ENCODE measurements at regions not wholly inside any gene's neighbourhood (a gene's known extent, or its start where the extent isn't known, plus 50 kb on each side); places are given as distances from the start of the nearest gene placed in this dataset.

DNA sequence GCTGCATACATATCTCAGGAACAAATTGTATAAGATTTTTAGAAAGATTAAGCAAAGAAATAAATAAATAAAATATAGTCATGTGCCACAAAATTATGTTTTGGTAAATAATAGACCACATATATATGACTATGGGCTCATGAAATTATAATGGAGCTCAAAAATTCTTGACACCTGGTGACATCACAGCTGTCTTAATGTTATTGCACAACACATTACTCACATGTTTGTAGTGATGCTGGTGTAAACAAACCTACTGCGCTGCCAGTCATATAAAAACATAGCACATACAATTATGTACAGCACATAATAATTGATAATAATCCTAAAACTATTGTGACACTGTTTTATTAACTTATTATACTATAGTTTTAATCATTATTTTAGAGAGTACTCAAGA lies 1159.1 kb downstream of the SI start:
- no peaks in the 10 kb centered on the region for H3K27me3 ChIP-seq (ENCODE audit: insufficient read depth, low read length)
- no peaks in the 10 kb centered on the region for H4K20me1 ChIP-seq (ENCODE audit: insufficient read depth)
- RAD21 ChIA-PET (ENCODE audit: low non-redundant PET in 1 of 2, low total read pairs in 2 of 2, uncharacterized antibody in 2 of 2, unreplicated experiment in 2 of 2) = no interaction called here
- no peaks in the 10 kb centered on the region for H3K36me3 ChIP-seq (ENCODE audit: control insufficient read depth in 1 of 2, insufficient read depth in 2 of 2, low read length in 2 of 2)
- no peak for TF ChIP-seq EGR1 (IDR thresholded peaks at IDR 0.05; ENCODE audit: low read depth)
- no peak overlapping the region for H3K27ac ChIP-seq (ENCODE audit: low read depth, low read length)
- intact Hi-C loops (cut with micrococcal nuclease) = no loop called here
- H2AFZ ChIP-seq (ENCODE audit: low read depth, low read length, poor library complexity, severe bottlenecking) = no peak overlapping the region
- H3K9me2 ChIP-seq (ENCODE audit: insufficient read depth) = no peaks in the 10 kb centered on the region
- H3K4me3 ChIP-seq (replicated peaks in 1 of 2; ENCODE audit: low read depth in 1 of 2, low read length in 2 of 2) = no peak overlapping the region
- H3K79me2 ChIP-seq (ENCODE audit: insufficient read depth, low read length) = no peaks in the 10 kb centered on the region
- H3K9me3 ChIP-seq (ENCODE audit: control insufficient read depth in 1 of 2, insufficient read depth in 1 of 2, low read depth in 1 of 2, low read length in 2 of 2) = no peaks in the 10 kb centered on the region
- H3K9ac ChIP-seq (ENCODE audit: low read length) = no peak overlapping the region
- no TSS peak for BruUV-seq (replicated peaks)
- no peaks in the 10 kb centered on the region for H3K4me1 ChIP-seq (ENCODE audit: control insufficient read depth in 1 of 2, insufficient read depth in 2 of 2, low read length in 2 of 2)
- POLR2A ChIA-PET = no interaction called here
- CTCF ChIA-PET = no interaction called here
- H3K4me2 ChIP-seq (ENCODE audit: low read length) = no peak overlapping the region
- ATAC-seq = no peak
- no peak for DNase-seq (ENCODE audit: low read depth, low spot score)

DNA sequence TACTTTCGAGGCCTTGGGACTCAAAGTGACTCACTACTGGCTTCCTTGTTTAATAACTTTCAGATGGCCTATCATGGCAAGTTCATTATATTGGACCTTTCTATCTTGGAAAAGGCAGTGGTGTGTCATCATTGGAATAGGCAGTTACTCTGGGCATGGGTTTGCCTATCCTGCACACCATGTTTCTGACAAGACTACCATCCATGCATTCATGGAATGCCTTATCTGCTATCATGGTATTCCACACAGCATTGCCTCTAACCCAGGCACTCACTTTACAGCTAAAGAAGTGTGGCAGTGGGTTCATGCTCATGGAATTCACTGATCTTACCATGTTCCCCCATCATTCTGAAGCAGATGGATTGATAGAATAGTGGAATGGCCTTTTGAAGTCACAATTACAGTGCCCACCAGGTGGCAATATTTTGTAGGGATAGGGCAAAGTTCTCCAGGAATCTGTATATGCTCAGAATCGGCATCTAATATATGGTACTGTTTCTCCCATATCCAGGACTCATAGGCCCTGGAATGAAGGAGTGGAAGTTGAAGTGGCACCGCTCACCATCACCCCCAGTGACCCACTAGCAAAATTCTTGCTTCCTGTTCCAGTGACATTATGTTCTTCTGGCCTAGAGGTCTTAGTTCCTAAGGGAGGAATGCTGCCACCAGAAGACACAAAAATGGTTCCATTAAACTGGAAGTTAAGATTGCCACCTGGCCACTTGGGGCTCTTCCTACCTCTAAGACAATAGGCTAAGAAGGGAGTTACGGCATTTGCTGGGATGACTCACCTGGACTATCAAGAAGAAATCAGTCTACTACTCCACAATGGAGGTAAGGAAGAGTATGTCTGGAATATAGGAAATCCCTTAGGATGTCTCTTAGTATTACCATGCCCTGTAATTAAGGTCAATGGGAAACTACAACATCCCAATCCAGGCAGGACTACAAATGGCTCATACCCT lies 1161.4 kb downstream of the SI start:
- no peaks in the 10 kb centered on the region for H3K79me2 ChIP-seq (ENCODE audit: insufficient read depth, low read length)
- ATAC-seq (peak; percentile 78), DNase-seq (ENCODE audit: low read depth, low spot score) (peak; percentile 26)
- H3K27ac ChIP-seq (ENCODE audit: low read depth, low read length) = no peak overlapping the region
- CTCF ChIA-PET = no interaction called here
- no peaks in the 10 kb centered on the region for H3K4me1 ChIP-seq (ENCODE audit: control insufficient read depth in 1 of 2, insufficient read depth in 2 of 2, low read length in 2 of 2)
- H3K4me3 ChIP-seq (replicated peaks in 1 of 2; ENCODE audit: low read depth in 1 of 2, low read length in 2 of 2) = no peak overlapping the region
- no TSS peak for BruUV-seq (replicated peaks)
- intact Hi-C loops (cut with micrococcal nuclease) = loop anchor here (1.0 kb wide), 1 partner anchor 1268 kb away; no protein-coding TSS in a partner anchor
- no peaks in the 10 kb centered on the region for H3K9me2 ChIP-seq (ENCODE audit: insufficient read depth)
- no peak overlapping the region for H2AFZ ChIP-seq (ENCODE audit: low read depth, low read length, poor library complexity, severe bottlenecking)
- H4K20me1 ChIP-seq (ENCODE audit: insufficient read depth) = no peaks in the 10 kb centered on the region
- H3K36me3 ChIP-seq (ENCODE audit: control insufficient read depth in 1 of 2, insufficient read depth in 2 of 2, low read length in 2 of 2) = no peaks in the 10 kb centered on the region
- no peak overlapping the region for H3K4me2 ChIP-seq (ENCODE audit: low read length)
- no peak overlapping the region for H3K9ac ChIP-seq (ENCODE audit: low read length)
- RAD21 ChIA-PET (ENCODE audit: low non-redundant PET in 1 of 2, low total read pairs in 2 of 2, uncharacterized antibody in 2 of 2, unreplicated experiment in 2 of 2) = no interaction called here
- H3K27me3 ChIP-seq (ENCODE audit: insufficient read depth, low read length) = no peaks in the 10 kb centered on the region
- no peaks in the 10 kb centered on the region for H3K9me3 ChIP-seq (ENCODE audit: control insufficient read depth in 1 of 2, insufficient read depth in 1 of 2, low read depth in 1 of 2, low read length in 2 of 2)
- POLR2A ChIA-PET = no interaction called here
- TF ChIP-seq RAD21 (IDR thresholded peaks at IDR 0.05; ENCODE audit: low read depth) = peak; percentile 62
- TF ChIP-seq, protein P1, sequence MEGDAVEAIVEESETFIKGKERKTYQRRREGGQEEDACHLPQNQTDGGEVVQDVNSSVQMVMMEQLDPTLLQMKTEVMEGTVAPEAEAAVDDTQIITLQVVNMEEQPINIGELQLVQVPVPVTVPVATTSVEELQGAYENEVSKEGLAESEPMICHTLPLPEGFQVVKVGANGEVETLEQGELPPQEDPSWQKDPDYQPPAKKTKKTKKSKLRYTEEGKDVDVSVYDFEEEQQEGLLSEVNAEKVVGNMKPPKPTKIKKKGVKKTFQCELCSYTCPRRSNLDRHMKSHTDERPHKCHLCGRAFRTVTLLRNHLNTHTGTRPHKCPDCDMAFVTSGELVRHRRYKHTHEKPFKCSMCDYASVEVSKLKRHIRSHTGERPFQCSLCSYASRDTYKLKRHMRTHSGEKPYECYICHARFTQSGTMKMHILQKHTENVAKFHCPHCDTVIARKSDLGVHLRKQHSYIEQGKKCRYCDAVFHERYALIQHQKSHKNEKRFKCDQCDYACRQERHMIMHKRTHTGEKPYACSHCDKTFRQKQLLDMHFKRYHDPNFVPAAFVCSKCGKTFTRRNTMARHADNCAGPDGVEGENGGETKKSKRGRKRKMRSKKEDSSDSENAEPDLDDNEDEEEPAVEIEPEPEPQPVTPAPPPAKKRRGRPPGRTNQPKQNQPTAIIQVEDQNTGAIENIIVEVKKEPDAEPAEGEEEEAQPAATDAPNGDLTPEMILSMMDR (IDR thresholded peaks at IDR 0.05 in 2 of 3, conservative IDR thresholded peaks at IDR 0.05 in 1 of 3; ENCODE audit: borderline replicate concordance in 1 of 3, insufficient read depth in 1 of 3, low read depth in 2 of 3, low read length in 2 of 3) = peak; percentile 22 to 61 (median 51); a peak in 5 of 6 replicates
- TF ChIP-seq, protein P2, sequence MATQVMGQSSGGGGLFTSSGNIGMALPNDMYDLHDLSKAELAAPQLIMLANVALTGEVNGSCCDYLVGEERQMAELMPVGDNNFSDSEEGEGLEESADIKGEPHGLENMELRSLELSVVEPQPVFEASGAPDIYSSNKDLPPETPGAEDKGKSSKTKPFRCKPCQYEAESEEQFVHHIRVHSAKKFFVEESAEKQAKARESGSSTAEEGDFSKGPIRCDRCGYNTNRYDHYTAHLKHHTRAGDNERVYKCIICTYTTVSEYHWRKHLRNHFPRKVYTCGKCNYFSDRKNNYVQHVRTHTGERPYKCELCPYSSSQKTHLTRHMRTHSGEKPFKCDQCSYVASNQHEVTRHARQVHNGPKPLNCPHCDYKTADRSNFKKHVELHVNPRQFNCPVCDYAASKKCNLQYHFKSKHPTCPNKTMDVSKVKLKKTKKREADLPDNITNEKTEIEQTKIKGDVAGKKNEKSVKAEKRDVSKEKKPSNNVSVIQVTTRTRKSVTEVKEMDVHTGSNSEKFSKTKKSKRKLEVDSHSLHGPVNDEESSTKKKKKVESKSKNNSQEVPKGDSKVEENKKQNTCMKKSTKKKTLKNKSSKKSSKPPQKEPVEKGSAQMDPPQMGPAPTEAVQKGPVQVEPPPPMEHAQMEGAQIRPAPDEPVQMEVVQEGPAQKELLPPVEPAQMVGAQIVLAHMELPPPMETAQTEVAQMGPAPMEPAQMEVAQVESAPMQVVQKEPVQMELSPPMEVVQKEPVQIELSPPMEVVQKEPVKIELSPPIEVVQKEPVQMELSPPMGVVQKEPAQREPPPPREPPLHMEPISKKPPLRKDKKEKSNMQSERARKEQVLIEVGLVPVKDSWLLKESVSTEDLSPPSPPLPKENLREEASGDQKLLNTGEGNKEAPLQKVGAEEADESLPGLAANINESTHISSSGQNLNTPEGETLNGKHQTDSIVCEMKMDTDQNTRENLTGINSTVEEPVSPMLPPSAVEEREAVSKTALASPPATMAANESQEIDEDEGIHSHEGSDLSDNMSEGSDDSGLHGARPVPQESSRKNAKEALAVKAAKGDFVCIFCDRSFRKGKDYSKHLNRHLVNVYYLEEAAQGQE (IDR thresholded peaks at IDR 0.05; ENCODE audit: low read depth) = no peak

Measured in HCT116 (cell line).